Kidney (tissue), 13 donors: ENCODE measurements at regions not wholly inside any gene's neighbourhood (a gene's known extent, or its start where the extent isn't known, plus 50 kb on each side); places are given as distances from the start of the nearest gene placed in this dataset.
A peak's percentile ranks its signal among the peaks of the same experiment; 100 is the strongest.

Source experiments
- DNase-seq, 5 donors: peaks; one replicate each; pipeline ENCODE4 v3.0.0-alpha.2; 2013 to 2020
- FAIRE-seq: peaks from 2 replicates; lab custom pipeline; 2012; peaks lifted over from hg19 to GRCh38; lab: Jason Lieb, UNC
- H3K27ac ChIP-seq, 2 donors: one replicate each; pipeline ENCODE4 v1.7.0; 2013; ENCODE audit warnings: low read depth in 2 of 2, low read length in 2 of 2, inconsistent platforms in 1 of 2
- H3K27me3 ChIP-seq: one replicate; pipeline ENCODE4 v1.7.1; 2013; ENCODE audit warnings: low read length, inconsistent platforms; ENCODE audit not compliant: control insufficient read depth, insufficient read depth
- H3K36me3 ChIP-seq, 3 donors: one replicate each; pipeline versions ENCODE4 v1.7.0 to v1.7.1; 2013; ENCODE audit warnings: low read length in 3 of 3, control low read depth in 1 of 3, inconsistent platforms in 1 of 3; ENCODE audit not compliant: insufficient read depth in 3 of 3, control insufficient read depth in 2 of 3
- H3K4me1 ChIP-seq, 3 donors: one replicate each; pipeline versions ENCODE4 v1.7.0 to v1.7.1; 2013; ENCODE audit warnings: low read length in 3 of 3, inconsistent platforms in 1 of 3, low read depth in 1 of 3; ENCODE audit not compliant: control insufficient read depth in 2 of 3, insufficient read depth in 2 of 3
- H3K4me3 ChIP-seq, 3 donors: one replicate each; pipeline versions ENCODE4 v1.7.0 to v1.8.1; 2013; ENCODE audit warnings: low read length in 3 of 3, control low read depth in 1 of 3, inconsistent platforms in 1 of 3
- H3K9ac ChIP-seq, 3 donors: one replicate each; pipeline versions ENCODE4 v1.7.0 to v1.7.1; 2013; ENCODE audit warnings: low read length in 3 of 3, control low read depth in 1 of 3, inconsistent platforms in 1 of 3
- H3K9me3 ChIP-seq, 3 donors: one replicate each; pipeline versions ENCODE4 v1.7.0 to v1.7.1; 2013; ENCODE audit warnings: low read length in 3 of 3, control low read depth in 1 of 3, inconsistent platforms in 1 of 3; ENCODE audit not compliant: control insufficient read depth in 2 of 3, insufficient read depth in 1 of 3
- intact Hi-C: fragments of 100-400 bp; cut with DNase I; formaldehyde crosslinking; loops from one replicate; pipeline ENCODE4 v1.11.1; 2022
- TF ChIP-seq, protein P1 (sequence below): IDR thresholded peaks from 3 replicates; pipeline ENCODE4 v1.5.1; 2012; ENCODE audit warnings: mild to moderate bottlenecking, moderate library complexity, borderline replicate concordance; ENCODE audit not compliant: insufficient read depth; ENCODE audit errors: extremely low read depth
- donor health status: control.
- donor health status: control.
- donor health status: control.
- donor health status: control.
- donor health status: control.
- donor health status: DM: yes; HTN: yes; CAD: no.
- donor health status: Normal renal cell carcinoma (clear cell type).

DNA sequence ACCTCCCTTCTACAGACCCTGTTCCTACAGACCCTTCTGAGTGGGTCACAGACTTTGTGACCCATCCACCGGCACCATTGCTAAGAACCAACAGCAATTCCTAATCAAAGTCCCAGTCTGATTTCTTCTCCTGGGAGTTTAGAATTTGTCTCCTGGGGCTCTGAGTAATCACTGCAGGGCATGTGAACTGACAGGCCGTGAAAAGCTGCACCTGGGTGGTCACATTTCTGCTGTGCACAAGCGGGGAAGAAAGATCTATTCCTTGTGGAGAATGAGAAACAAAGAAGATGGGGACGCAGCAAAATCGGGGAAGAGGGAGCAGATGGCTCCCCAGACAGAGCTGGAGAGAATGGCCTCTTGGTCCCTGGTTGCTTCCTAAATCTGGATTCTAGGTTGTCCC is 151.0 kb downstream of the ARL4C start:
- TF ChIP-seq, protein P1, sequence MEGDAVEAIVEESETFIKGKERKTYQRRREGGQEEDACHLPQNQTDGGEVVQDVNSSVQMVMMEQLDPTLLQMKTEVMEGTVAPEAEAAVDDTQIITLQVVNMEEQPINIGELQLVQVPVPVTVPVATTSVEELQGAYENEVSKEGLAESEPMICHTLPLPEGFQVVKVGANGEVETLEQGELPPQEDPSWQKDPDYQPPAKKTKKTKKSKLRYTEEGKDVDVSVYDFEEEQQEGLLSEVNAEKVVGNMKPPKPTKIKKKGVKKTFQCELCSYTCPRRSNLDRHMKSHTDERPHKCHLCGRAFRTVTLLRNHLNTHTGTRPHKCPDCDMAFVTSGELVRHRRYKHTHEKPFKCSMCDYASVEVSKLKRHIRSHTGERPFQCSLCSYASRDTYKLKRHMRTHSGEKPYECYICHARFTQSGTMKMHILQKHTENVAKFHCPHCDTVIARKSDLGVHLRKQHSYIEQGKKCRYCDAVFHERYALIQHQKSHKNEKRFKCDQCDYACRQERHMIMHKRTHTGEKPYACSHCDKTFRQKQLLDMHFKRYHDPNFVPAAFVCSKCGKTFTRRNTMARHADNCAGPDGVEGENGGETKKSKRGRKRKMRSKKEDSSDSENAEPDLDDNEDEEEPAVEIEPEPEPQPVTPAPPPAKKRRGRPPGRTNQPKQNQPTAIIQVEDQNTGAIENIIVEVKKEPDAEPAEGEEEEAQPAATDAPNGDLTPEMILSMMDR = no peak
- H3K4me1 ChIP-seq = no peaks in the 10 kb centered on the region
- DNase-seq (peak in 3 of 5 donors; percentile 49 to 58 (median 56)), FAIRE-seq (no peak)
- no peak overlapping the region for H3K27ac ChIP-seq
- no peaks in the 10 kb centered on the region for H3K36me3 ChIP-seq
- no peaks in the 10 kb centered on the region for H3K27me3 ChIP-seq
- H3K9ac ChIP-seq = no peak overlapping the region
- no peaks in the 10 kb centered on the region for H3K9me3 ChIP-seq
- intact Hi-C loops = no loop called here
- H3K4me3 ChIP-seq = no peak overlapping the region

DNA sequence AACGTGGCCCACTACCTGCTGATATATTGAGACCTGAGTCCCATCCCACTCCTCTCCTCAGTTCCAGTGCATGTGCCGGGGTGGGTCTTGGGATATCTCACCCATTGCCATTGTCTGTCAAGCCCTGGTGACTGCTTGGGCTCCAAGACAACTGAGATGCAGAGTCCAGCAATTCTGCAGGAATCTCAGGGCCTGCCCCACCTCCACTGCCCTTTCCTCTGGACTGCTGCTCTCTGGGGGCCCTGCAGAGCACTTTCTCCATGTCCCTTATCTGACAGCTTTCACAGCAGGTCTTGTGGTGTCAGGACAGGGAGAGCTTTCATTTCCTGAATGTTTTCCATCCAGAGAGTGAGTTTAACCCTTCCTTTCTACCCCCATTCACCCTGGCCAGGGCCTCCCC is 152.9 kb downstream of the ARL4C start:
- no peak overlapping the region for H3K27ac ChIP-seq
- TF ChIP-seq, protein P1 = no peak
- no peak overlapping the region for H3K4me3 ChIP-seq
- FAIRE-seq (no peak), DNase-seq (no peak)
- H3K9ac ChIP-seq = no peak overlapping the region
- intact Hi-C loops = no loop called here
- no peaks in the 10 kb centered on the region for H3K36me3 ChIP-seq
- H3K4me1 ChIP-seq = no peaks in the 10 kb centered on the region
- no peaks in the 10 kb centered on the region for H3K27me3 ChIP-seq
- H3K9me3 ChIP-seq = no peaks in the 10 kb centered on the region

DNA sequence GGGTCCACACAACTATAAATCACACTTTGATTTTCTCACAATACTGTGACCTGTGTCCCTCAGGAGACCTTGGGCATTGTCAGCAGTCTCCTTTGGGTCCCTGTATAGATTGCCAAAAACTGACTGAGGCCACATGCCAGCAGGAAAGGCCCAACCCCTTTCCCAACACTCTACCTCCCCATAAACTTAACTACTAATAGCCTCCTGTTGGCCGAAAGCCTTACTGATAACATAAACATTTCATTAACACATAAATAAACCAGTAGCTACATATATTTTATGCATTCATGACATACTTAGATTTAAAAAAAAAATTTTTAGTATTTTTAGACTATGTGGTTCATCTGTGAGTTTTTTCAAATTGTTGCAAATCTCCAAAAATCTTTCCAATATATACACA is 153.5 kb downstream of the ARL4C start:
- H3K9ac ChIP-seq = no peak overlapping the region
- no peaks in the 10 kb centered on the region for H3K4me1 ChIP-seq
- DNase-seq (peak in 1 of 5 donors; percentile 40), FAIRE-seq (no peak)
- H3K4me3 ChIP-seq = no peak overlapping the region
- TF ChIP-seq, protein P1 = no peak
- H3K27ac ChIP-seq = no peak overlapping the region
- intact Hi-C loops = no loop called here
- H3K36me3 ChIP-seq = no peaks in the 10 kb centered on the region
- no peaks in the 10 kb centered on the region for H3K27me3 ChIP-seq
- no peaks in the 10 kb centered on the region for H3K9me3 ChIP-seq

DNA sequence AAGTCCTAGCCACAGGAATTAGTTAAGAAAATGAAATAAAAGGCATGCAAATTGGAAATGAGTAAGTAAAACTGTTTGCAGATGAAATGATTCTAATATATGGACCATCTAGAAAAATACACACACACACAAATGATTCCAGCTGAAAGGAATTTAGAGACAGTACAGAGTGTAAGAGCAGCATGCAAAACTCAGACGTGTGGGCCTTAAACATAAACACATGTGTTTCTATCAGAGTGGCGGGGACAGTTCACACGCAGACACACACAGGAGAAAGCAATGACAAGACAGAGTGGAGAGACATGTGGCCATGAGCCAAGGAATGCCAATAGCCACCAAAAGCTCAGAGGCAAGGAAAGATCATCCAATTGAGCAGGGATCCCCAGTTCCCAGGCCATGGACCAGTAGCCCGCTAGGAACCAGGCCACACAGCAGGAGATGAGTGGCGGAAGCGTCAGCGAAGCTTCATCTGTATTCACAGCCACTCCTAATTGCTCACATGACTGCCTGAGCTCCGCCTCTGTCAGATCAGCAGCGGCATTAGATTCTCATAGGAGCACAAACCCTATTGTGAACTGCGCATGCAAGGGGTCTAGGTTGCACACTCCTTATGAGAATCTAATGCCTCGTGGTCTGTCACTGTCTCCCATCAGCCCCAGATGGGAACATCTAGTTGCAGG is 155.4 kb downstream of the ARL4C start:
- no peaks in the 10 kb centered on the region for H3K4me1 ChIP-seq
- no peaks in the 10 kb centered on the region for H3K9me3 ChIP-seq
- H3K4me3 ChIP-seq = no peak overlapping the region
- intact Hi-C loops = no loop called here
- TF ChIP-seq, protein P1 = no peak
- no peak overlapping the region for H3K27ac ChIP-seq
- H3K27me3 ChIP-seq = no peaks in the 10 kb centered on the region
- no peak overlapping the region for H3K9ac ChIP-seq
- no peak for FAIRE-seq
- H3K36me3 ChIP-seq = no peaks in the 10 kb centered on the region
- no peak for DNase-seq
